Fibroblast of gingiva (primary cell): ENCODE measurements at regions not wholly inside any gene's neighbourhood (a gene's known extent, or its start where the extent isn't known, plus 50 kb on each side); places are given as distances from the start of the nearest gene placed in this dataset.
"Not testable (repeated sequence)": the region's sequence is repeated elsewhere in the genome, so short reads cannot be mapped to it uniquely, and the experiment has no call there.

ENCODE experiments used
- DNase-seq: peaks from one replicate; pipeline ENCODE4 v3.0.0-alpha.2; 2011; ENCODE audit warnings: low read depth

GRCh38 chr9:73344060-73344459 lies 192.4 kb downstream of the ANXA1 start:
- DNase-seq, result no peak

GRCh38 chr9:73347123-73347522 lies 195.5 kb downstream of the ANXA1 start:
- DNase-seq, result no peak

GRCh38 chr9:73347720-73348119 lies 196.1 kb downstream of the ANXA1 start:
- no peak for DNase-seq

GRCh38 chr9:73348471-73348870 lies 196.8 kb downstream of the ANXA1 start:
- peak; percentile 1 for DNase-seq

- no peak for DNase-seq
These were observed 197.8 kb downstream of the ANXA1 start for GRCh38 chr9:73349476-73349875.

- DNase-seq, result no peak
These were observed 205.9 kb downstream of the ANXA1 start for GRCh38 chr9:73357607-73358006.

- DNase-seq, result no peak
These were observed 218.4 kb downstream of the ANXA1 start for GRCh38 chr9:73370053-73370452.

- DNase-seq, result peak; percentile 46
These were observed 220.1 kb downstream of the ANXA1 start for GRCh38 chr9:73371801-73372200.

- DNase-seq, result no peak
These were observed 228.7 kb downstream of the ANXA1 start for GRCh38 chr9:73380411-73380810.

- DNase-seq, result no peak
These were observed 250.7 kb downstream of the ANXA1 start for GRCh38 chr9:73402081-73403028.

GRCh38 chr9:73411494-73411893 lies 259.8 kb downstream of the ANXA1 start:
- DNase-seq, result no peak

GRCh38 chr9:73412874-73413273 lies 261.2 kb downstream of the ANXA1 start:
- no peak for DNase-seq

GRCh38 chr9:73423891-73424290 lies 272.2 kb downstream of the ANXA1 start:
- DNase-seq, result peak; percentile 61

- DNase-seq, result no peak
These were observed 274.6 kb downstream of the ANXA1 start for GRCh38 chr9:73426269-73426668.

- DNase-seq, result peak; percentile 83
These were observed 283.2 kb downstream of the ANXA1 start for GRCh38 chr9:73434826-73435225.

GRCh38 chr9:73437758-73438157 lies 286.1 kb downstream of the ANXA1 start:
- peak; percentile 81 for DNase-seq

GRCh38 chr9:73439839-73440238 lies 288.2 kb downstream of the ANXA1 start:
- DNase-seq, result not testable (repeated sequence)

GRCh38 chr9:73441223-73441622 lies 289.6 kb downstream of the ANXA1 start:
- DNase-seq, result no peak

GRCh38 chr9:73441890-73442818 lies 290.5 kb downstream of the ANXA1 start:
- peak; percentile 15 for DNase-seq

GRCh38 chr9:73444821-73445220 lies 293.2 kb downstream of the ANXA1 start:
- no peak for DNase-seq

GRCh38 chr9:73445384-73445783 lies 293.7 kb downstream of the ANXA1 start:
- not testable (repeated sequence) for DNase-seq

GRCh38 chr9:73446306-73446705 lies 294.6 kb downstream of the ANXA1 start:
- no peak for DNase-seq

GRCh38 chr9:73451003-73451402 lies 299.3 kb downstream of the ANXA1 start:
- DNase-seq, result no peak
